ENCODE measurements at regions not wholly inside any gene's neighbourhood (a gene's known extent, or its start where the extent isn't known, plus 50 kb on each side); places are given as distances from the start of the nearest gene placed in this dataset.

DNA sequence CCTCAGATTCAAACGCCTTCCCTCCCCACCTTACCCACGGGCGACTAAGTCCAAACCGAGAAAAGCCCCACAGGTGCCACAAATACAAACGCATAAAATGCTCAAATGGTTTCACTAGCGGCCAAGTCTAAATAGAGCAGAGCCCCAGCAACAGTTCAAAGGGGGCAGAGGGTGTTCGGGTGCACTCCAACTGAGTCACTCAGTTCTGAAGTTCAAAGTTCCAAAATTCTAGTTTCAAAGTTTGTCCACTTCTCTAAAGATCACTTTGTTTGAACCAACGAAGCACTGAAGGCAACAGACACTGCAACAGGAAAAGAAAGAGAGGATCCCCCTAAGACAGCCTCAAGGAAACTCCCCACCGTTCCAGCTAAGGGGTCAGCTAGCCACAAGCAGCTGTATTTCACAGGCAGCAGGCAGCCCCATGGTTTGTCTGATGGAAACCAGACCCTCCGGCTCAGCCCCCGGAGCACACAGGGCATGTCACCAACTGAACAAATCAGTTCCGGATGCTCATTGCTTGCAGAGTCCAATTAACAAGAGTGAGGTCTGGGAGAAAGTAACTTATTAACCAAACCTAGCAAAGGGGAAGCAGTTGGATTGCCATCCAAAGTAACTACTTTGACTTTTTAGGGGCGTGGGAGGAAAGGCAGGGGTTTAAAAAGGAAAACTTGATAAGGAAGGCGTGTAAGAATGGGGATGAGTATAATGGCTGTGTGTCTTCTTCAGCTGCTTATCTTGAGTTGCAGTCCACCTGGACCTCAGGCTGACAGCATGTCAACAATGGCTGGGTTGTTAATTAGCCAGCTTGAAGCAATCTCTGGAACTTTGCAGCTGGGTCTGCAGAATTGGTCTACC is 1423.9 kb upstream of the PRMT6 start:
- TF ChIP-seq, protein P1, sequence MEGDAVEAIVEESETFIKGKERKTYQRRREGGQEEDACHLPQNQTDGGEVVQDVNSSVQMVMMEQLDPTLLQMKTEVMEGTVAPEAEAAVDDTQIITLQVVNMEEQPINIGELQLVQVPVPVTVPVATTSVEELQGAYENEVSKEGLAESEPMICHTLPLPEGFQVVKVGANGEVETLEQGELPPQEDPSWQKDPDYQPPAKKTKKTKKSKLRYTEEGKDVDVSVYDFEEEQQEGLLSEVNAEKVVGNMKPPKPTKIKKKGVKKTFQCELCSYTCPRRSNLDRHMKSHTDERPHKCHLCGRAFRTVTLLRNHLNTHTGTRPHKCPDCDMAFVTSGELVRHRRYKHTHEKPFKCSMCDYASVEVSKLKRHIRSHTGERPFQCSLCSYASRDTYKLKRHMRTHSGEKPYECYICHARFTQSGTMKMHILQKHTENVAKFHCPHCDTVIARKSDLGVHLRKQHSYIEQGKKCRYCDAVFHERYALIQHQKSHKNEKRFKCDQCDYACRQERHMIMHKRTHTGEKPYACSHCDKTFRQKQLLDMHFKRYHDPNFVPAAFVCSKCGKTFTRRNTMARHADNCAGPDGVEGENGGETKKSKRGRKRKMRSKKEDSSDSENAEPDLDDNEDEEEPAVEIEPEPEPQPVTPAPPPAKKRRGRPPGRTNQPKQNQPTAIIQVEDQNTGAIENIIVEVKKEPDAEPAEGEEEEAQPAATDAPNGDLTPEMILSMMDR (conservative IDR thresholded peaks at IDR 0.05; ENCODE audit: low read depth, low read length), result no peak
- no peak overlapping the region for H3K4me3 ChIP-seq (ENCODE audit: low read depth, low read length)
- DNase-seq (ENCODE audit: low read depth), result no peak

- no peak overlapping the region for H3K4me3 ChIP-seq (ENCODE audit: low read depth, low read length)
- TF ChIP-seq, protein P1 (conservative IDR thresholded peaks at IDR 0.05; ENCODE audit: low read depth, low read length), result no peak
- DNase-seq (ENCODE audit: low read depth), result no peak
Measured at GRCh38 chr1:105636052-105636451, 1420.4 kb upstream of the PRMT6 start.

DNA sequence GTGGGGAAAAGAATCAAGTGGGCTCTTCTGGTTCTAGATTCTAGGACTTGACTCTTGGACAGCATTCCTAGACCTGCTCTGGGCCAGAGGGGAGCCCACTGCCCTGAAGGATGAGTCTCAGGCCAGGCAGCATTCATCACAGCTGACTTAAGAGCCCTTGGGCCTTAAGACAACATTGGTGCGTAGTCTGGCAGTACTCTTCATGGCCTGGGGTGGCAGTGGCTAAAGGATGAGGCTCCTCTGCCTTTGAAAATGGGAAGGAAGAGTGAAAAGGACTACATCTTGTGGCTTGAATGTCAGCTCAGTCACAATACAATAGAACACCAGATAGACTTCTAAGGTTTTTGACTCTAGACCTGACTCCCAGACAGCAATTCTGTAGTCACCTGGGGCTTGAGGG is 1415.1 kb upstream of the PRMT6 start:
- H3K4me3 ChIP-seq (ENCODE audit: low read depth, low read length), result no peak overlapping the region
- DNase-seq (ENCODE audit: low read depth), result no peak
- TF ChIP-seq, protein P1 (conservative IDR thresholded peaks at IDR 0.05; ENCODE audit: low read depth, low read length), result no peak

DNA sequence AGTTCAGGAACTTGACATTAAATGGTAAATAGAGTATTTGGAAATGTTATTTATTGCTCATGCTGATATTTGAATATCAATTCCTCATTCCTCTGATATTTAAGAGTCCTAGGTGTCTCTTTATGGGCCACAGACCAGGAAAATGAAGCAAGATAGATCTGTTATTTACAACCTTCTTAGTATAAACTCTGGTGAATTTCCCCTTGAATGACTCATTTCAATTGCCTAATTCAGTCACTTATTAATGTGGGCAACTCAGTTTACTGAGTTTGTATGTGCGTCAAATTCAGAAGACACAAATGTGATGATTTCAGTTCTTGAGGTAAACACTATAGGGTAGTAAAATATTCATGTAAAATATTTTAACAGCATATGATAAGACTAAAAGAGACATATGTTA is 1404.4 kb upstream of the PRMT6 start:
- no peak overlapping the region for H3K4me3 ChIP-seq (ENCODE audit: low read depth, low read length)
- DNase-seq (ENCODE audit: low read depth), result no peak
- TF ChIP-seq, protein P1 (conservative IDR thresholded peaks at IDR 0.05; ENCODE audit: low read depth, low read length), result no peak

GRCh38 chr1:105655032-105655431 is 1401.4 kb upstream of the PRMT6 start:
- TF ChIP-seq, protein P1 (conservative IDR thresholded peaks at IDR 0.05; ENCODE audit: low read depth, low read length), result no peak
- no peak for DNase-seq (ENCODE audit: low read depth)
- H3K4me3 ChIP-seq (ENCODE audit: low read depth, low read length), result no peak overlapping the region

DNA sequence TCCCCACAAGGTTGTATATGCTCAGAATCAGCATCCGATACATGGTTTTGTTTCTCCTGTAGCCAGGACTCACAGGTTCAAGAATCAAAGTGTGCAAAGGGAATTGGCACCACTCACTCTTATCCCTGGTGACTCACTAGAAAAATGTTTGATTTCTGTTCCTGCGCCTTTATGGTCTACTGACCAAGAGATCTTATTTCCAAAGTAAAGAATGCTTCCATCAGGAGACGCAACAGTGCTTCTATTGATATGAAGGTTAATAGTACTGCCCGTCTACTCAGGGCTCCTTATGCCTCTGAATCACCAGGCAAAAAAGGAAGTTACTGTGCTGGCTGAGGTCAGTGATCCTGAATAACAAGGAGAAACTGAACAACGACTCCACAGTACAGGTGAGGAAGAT is 1392.0 kb upstream of the PRMT6 start:
- H3K4me3 ChIP-seq (ENCODE audit: low read depth, low read length), result no peak overlapping the region
- peak; percentile 1 for DNase-seq (ENCODE audit: low read depth)
- TF ChIP-seq, protein P1 (conservative IDR thresholded peaks at IDR 0.05; ENCODE audit: low read depth, low read length), result no peak

DNA sequence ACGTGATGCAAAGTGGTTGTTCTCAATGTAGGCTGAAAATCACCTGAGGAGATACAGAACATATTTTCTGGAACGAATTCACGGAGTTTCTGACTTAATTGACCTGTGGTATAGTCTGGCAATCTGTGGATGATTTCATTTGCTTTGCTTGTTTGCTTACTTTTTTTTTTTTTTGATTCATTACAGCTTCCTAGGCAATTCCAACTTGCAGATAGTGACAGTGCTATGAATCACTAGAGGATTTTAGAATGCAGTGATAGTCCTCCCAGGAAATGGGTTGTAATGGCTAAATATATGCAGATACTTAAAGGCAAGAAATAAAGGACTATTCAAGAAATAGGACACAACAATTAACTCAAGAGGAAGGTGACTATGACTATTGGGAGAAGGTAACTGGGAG is 1378.1 kb upstream of the PRMT6 start:
- TF ChIP-seq, protein P1 (conservative IDR thresholded peaks at IDR 0.05; ENCODE audit: low read depth, low read length), result no peak
- no peak for DNase-seq (ENCODE audit: low read depth)
- H3K4me3 ChIP-seq (ENCODE audit: low read depth, low read length), result no peak overlapping the region

Data from choroid plexus epithelial cell (primary cell).